GDM1 (cell line): ENCODE measurements at regions not wholly inside any gene's neighbourhood (a gene's known extent, or its start where the extent isn't known, plus 50 kb on each side); places are given as distances from the start of the nearest gene placed in this dataset.
"Not testable (repeated sequence)": the region's sequence is repeated elsewhere in the genome, so short reads cannot be mapped to it uniquely, and the experiment has no call there.

Experiments
- DNase-seq: peaks from one replicate; lab custom pipeline; 2025; lab: John Stamatoyannopoulos, UW

- DNase-seq = no peak
Observed at GRCh38 chr5:124963236-124963919, 216.9 kb upstream of the ZNF608 start.

- DNase-seq = not testable (repeated sequence)
Observed at GRCh38 chr5:124966741-124967140, 220.3 kb upstream of the ZNF608 start.

GRCh38 chr5:124970381-124970780 lies 223.9 kb upstream of the ZNF608 start:
- not testable (repeated sequence) for DNase-seq

GRCh38 chr5:124972703-124973102 lies 226.3 kb upstream of the ZNF608 start:
- no peak for DNase-seq

- no peak for DNase-seq
Observed at GRCh38 chr5:124973661-124974060, 227.2 kb upstream of the ZNF608 start.

- DNase-seq = no peak
Observed at GRCh38 chr5:124976086-124976485, 229.6 kb upstream of the ZNF608 start.

GRCh38 chr5:124979251-124979650 lies 232.8 kb upstream of the ZNF608 start:
- DNase-seq = no peak

GRCh38 chr5:124980163-124980941 lies 233.9 kb upstream of the ZNF608 start:
- no peak for DNase-seq

GRCh38 chr5:124981901-124982300 lies 235.5 kb upstream of the ZNF608 start:
- no peak for DNase-seq

GRCh38 chr5:124986170-124986569 lies 239.7 kb upstream of the ZNF608 start:
- no peak for DNase-seq

GRCh38 chr5:124986667-124987066 lies 240.2 kb upstream of the ZNF608 start:
- DNase-seq = no peak

GRCh38 chr5:124987786-124988185 lies 241.3 kb upstream of the ZNF608 start:
- not testable (repeated sequence) for DNase-seq

- DNase-seq = no peak
Observed at GRCh38 chr5:124990723-124991122, 244.3 kb upstream of the ZNF608 start.

GRCh38 chr5:124995421-124995820 lies 249.0 kb upstream of the ZNF608 start:
- no peak for DNase-seq

- no peak for DNase-seq
Observed at GRCh38 chr5:124996023-124996763, 249.8 kb upstream of the ZNF608 start.

- no peak for DNase-seq
Observed at GRCh38 chr5:124996764-124997077, 250.3 kb upstream of the ZNF608 start.

GRCh38 chr5:124997186-124997893 lies 250.9 kb upstream of the ZNF608 start:
- DNase-seq = no peak

- no peak for DNase-seq
Observed at GRCh38 chr5:124998520-124998919, 252.1 kb upstream of the ZNF608 start.

GRCh38 chr5:125002727-125003598 lies 256.5 kb upstream of the ZNF608 start:
- no peak for DNase-seq

GRCh38 chr5:125004009-125004408 lies 257.6 kb upstream of the ZNF608 start:
- DNase-seq = no peak

GRCh38 chr5:125005266-125005665 lies 258.8 kb upstream of the ZNF608 start:
- DNase-seq = no peak
